ENCODE measurements at regions not wholly inside any gene's neighbourhood (a gene's known extent, or its start where the extent isn't known, plus 50 kb on each side); places are given as distances from the start of the nearest gene placed in this dataset.

DNA sequence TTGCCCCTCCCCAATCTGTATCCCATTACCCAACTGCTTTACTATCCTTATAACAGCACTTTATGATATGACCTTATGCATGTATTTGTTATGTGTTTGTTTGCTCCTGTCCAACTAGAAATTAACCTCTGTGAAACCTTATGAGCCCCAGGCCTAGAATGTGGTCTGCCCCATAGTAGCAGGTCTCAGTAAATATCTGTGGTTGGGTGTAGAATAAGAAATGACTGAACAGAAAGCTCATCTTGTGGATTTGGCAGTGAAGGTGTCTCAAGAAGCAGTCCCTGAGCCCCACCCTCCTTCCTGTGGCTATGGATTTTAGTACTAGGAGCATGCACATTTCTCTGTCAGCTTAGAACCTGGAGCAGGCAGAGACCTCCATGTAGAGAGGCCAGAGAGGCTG is 229.0 kb upstream of the LCORL start:
- Histone ChIP-seq H3K4me1 (ENCODE audit: insufficient read depth, low read length, poor library complexity, severe bottlenecking) (no peaks in the 10 kb centered on the region), H3K4me2 (ENCODE audit: low read depth, low read length, poor library complexity, severe bottlenecking) (no peak overlapping the region), H3K27me3 (ENCODE audit: insufficient read depth, low read length, poor library complexity, severe bottlenecking) (no peaks in the 10 kb centered on the region), H3K79me2 (ENCODE audit: insufficient read depth, low read length) (no peaks in the 10 kb centered on the region), H4K20me1 (ENCODE audit: insufficient read depth, low read length, poor library complexity, severe bottlenecking) (no peaks in the 10 kb centered on the region), H3K9me2 (replicated peaks; ENCODE audit: low read depth, low read length) (no peaks in the 10 kb centered on the region), H3F3A (ENCODE audit: low read depth) (no peaks in the 10 kb centered on the region), H3K36me3 (ENCODE audit: insufficient read depth, low read length) (no peaks in the 10 kb centered on the region), H2AFZ (ENCODE audit: low read length) (no peak overlapping the region), H3K9ac (ENCODE audit: low read depth, low read length, poor library complexity, severe bottlenecking) (no peak overlapping the region), H3K9me3 (ENCODE audit: insufficient read depth, low read depth, low read length) (no peaks in the 10 kb centered on the region; the same call in 1 of the 2 replicates), H3K4me3 (ENCODE audit: low read length, poor library complexity, severe bottlenecking) (no peak overlapping the region)
- TF ChIP-seq, protein P1, sequence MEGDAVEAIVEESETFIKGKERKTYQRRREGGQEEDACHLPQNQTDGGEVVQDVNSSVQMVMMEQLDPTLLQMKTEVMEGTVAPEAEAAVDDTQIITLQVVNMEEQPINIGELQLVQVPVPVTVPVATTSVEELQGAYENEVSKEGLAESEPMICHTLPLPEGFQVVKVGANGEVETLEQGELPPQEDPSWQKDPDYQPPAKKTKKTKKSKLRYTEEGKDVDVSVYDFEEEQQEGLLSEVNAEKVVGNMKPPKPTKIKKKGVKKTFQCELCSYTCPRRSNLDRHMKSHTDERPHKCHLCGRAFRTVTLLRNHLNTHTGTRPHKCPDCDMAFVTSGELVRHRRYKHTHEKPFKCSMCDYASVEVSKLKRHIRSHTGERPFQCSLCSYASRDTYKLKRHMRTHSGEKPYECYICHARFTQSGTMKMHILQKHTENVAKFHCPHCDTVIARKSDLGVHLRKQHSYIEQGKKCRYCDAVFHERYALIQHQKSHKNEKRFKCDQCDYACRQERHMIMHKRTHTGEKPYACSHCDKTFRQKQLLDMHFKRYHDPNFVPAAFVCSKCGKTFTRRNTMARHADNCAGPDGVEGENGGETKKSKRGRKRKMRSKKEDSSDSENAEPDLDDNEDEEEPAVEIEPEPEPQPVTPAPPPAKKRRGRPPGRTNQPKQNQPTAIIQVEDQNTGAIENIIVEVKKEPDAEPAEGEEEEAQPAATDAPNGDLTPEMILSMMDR (conservative IDR thresholded peaks at IDR 0.05; ENCODE audit: low read length) = no peak

DNA sequence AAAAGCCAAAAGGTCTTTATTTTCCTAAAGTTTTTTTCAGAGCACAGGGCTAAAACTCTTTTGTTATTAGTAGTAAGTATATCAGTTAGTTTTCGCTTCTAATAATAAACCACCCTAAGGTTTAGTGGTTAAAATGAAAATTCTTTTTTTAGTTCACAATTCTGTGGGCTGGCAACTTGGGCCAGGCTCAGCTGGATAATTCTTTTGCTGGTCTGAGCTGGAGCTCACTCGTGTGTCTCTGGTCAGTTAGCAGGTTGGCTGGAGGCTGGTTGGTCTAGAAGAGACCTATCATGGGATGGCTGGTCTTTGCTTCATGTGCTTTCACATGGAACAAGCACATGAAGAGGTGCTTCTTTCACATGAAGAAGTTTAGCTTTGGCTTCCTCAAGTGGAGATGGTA is 227.1 kb upstream of the LCORL start:
- H2AFZ ChIP-seq (ENCODE audit: low read length) = no peak overlapping the region
- H3K9ac ChIP-seq (ENCODE audit: low read depth, low read length, poor library complexity, severe bottlenecking) = no peak overlapping the region
- H3K4me2 ChIP-seq (ENCODE audit: low read depth, low read length, poor library complexity, severe bottlenecking) = no peak overlapping the region
- H3K9me3 ChIP-seq (ENCODE audit: insufficient read depth, low read depth, low read length) = no peaks in the 10 kb centered on the region; the same call in 1 of the 2 replicates
- no peaks in the 10 kb centered on the region for H3K27me3 ChIP-seq (ENCODE audit: insufficient read depth, low read length, poor library complexity, severe bottlenecking)
- H3F3A ChIP-seq (ENCODE audit: low read depth) = no peaks in the 10 kb centered on the region
- H3K4me3 ChIP-seq (ENCODE audit: low read length, poor library complexity, severe bottlenecking) = no peak overlapping the region
- no peaks in the 10 kb centered on the region for H3K79me2 ChIP-seq (ENCODE audit: insufficient read depth, low read length)
- H3K36me3 ChIP-seq (ENCODE audit: insufficient read depth, low read length) = no peaks in the 10 kb centered on the region
- no peak for TF ChIP-seq EZH2phosphoT487 (IDR thresholded peaks at IDR 0.05; ENCODE audit: borderline replicate concordance)
- TF ChIP-seq, protein P1 (conservative IDR thresholded peaks at IDR 0.05; ENCODE audit: low read length) = no peak
- H3K4me1 ChIP-seq (ENCODE audit: insufficient read depth, low read length, poor library complexity, severe bottlenecking) = no peaks in the 10 kb centered on the region
- no peaks in the 10 kb centered on the region for H3K9me2 ChIP-seq (replicated peaks; ENCODE audit: low read depth, low read length)
- H4K20me1 ChIP-seq (ENCODE audit: insufficient read depth, low read length, poor library complexity, severe bottlenecking) = no peaks in the 10 kb centered on the region

DNA sequence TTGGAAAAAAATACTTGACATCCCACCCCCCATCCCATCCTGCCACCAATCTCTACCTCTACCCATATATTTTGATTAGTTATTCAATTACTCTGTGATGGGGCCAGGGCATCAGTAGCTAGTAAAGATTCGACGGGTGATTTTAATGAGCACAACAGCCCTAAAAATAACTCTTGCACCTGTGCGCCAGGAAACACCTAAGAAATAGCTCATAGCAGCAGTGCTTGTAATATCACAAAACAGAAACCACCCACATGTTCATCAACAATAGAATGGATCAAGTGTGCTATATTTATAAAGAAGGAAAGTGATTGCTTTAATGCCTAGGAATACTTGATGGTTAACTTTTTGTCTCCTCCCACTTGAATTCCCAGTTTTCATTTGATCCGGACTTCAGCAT is 225.6 kb upstream of the LCORL start:
- no peaks in the 10 kb centered on the region for H3K79me2 ChIP-seq (ENCODE audit: insufficient read depth, low read length)
- no peaks in the 10 kb centered on the region for H3K36me3 ChIP-seq (ENCODE audit: insufficient read depth, low read length)
- H2AFZ ChIP-seq (ENCODE audit: low read length) = no peak overlapping the region
- H3K9ac ChIP-seq (ENCODE audit: low read depth, low read length, poor library complexity, severe bottlenecking) = no peak overlapping the region
- no peaks in the 10 kb centered on the region for H3K27me3 ChIP-seq (ENCODE audit: insufficient read depth, low read length, poor library complexity, severe bottlenecking)
- H3K4me1 ChIP-seq (ENCODE audit: insufficient read depth, low read length, poor library complexity, severe bottlenecking) = no peaks in the 10 kb centered on the region
- H3K4me2 ChIP-seq (ENCODE audit: low read depth, low read length, poor library complexity, severe bottlenecking) = no peak overlapping the region
- H4K20me1 ChIP-seq (ENCODE audit: insufficient read depth, low read length, poor library complexity, severe bottlenecking) = no peaks in the 10 kb centered on the region
- H3K9me2 ChIP-seq (replicated peaks; ENCODE audit: low read depth, low read length) = no peaks in the 10 kb centered on the region
- TF ChIP-seq EZH2phosphoT487 (IDR thresholded peaks at IDR 0.05; ENCODE audit: borderline replicate concordance) = no peak
- TF ChIP-seq, protein P1 (conservative IDR thresholded peaks at IDR 0.05; ENCODE audit: low read length) = no peak
- no peaks in the 10 kb centered on the region; the same call in 1 of the 2 replicates for H3K9me3 ChIP-seq (ENCODE audit: insufficient read depth, low read depth, low read length)
- H3K4me3 ChIP-seq (ENCODE audit: low read length, poor library complexity, severe bottlenecking) = no peak overlapping the region
- no peaks in the 10 kb centered on the region for H3F3A ChIP-seq (ENCODE audit: low read depth)

Data from Loucy (cell line).